ENCODE measurements at regions not wholly inside any gene's neighbourhood (a gene's known extent, or its start where the extent isn't known, plus 50 kb on each side); places are given as distances from the start of the nearest gene placed in this dataset.

DNA sequence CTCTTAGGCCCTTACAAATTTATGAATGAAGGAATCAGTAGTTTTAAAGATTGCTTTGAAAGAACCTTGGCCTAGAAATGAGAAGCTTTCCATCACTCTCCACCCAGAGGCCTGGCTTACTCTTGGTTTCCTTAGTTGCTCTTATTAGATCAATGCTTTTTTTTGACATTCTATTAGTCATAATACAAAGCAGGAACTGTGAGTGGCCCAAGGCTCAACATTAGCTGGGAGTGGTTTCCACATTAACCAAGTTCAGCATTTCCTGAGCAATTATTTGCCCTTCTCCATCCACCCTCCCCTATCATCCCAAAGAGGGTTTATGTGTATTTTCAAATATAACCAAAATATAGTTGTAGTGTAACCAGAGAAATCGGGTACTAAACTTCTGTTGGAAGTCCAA is 103.4 kb upstream of the FAM204A start:
- Histone ChIP-seq H3F3A (ENCODE audit: control insufficient read depth, insufficient read depth) (no peaks in the 10 kb centered on the region), H3K79me2 (ENCODE audit: control insufficient read depth, low read length) (no peaks in the 10 kb centered on the region), H4K20me1 (ENCODE audit: control insufficient read depth, insufficient read depth, low read depth, low read length) (no peaks in the 10 kb centered on the region), H3K4me2 (ENCODE audit: low read length) (no peak overlapping the region), H3K36me3 (ENCODE audit: control insufficient read depth, low read length) (no peaks in the 10 kb centered on the region), H3K27ac (ENCODE audit: low read depth, low read length) (no peak overlapping the region), H3K9me2 (replicated peaks; ENCODE audit: control insufficient read depth, low read length) (no peaks in the 10 kb centered on the region), H3K4me3 (ENCODE audit: low read length) (no peak overlapping the region), H3K4me1 (ENCODE audit: control insufficient read depth, low read length) (no peaks in the 10 kb centered on the region), H3K9me3 (ENCODE audit: control insufficient read depth, insufficient read depth, low read length) (no peaks in the 10 kb centered on the region), H3K27me3 (ENCODE audit: control insufficient read depth, low read length) (no peaks in the 10 kb centered on the region)
- no peak for TF ChIP-seq EZH2phosphoT487 (IDR thresholded peaks at IDR 0.05; ENCODE audit: borderline replicate concordance, low read length)
- TF ChIP-seq, protein P1, sequence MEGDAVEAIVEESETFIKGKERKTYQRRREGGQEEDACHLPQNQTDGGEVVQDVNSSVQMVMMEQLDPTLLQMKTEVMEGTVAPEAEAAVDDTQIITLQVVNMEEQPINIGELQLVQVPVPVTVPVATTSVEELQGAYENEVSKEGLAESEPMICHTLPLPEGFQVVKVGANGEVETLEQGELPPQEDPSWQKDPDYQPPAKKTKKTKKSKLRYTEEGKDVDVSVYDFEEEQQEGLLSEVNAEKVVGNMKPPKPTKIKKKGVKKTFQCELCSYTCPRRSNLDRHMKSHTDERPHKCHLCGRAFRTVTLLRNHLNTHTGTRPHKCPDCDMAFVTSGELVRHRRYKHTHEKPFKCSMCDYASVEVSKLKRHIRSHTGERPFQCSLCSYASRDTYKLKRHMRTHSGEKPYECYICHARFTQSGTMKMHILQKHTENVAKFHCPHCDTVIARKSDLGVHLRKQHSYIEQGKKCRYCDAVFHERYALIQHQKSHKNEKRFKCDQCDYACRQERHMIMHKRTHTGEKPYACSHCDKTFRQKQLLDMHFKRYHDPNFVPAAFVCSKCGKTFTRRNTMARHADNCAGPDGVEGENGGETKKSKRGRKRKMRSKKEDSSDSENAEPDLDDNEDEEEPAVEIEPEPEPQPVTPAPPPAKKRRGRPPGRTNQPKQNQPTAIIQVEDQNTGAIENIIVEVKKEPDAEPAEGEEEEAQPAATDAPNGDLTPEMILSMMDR (IDR thresholded peaks at IDR 0.05; ENCODE audit: low read depth, low read length, poor library complexity, severe bottlenecking) = no peak

DNA sequence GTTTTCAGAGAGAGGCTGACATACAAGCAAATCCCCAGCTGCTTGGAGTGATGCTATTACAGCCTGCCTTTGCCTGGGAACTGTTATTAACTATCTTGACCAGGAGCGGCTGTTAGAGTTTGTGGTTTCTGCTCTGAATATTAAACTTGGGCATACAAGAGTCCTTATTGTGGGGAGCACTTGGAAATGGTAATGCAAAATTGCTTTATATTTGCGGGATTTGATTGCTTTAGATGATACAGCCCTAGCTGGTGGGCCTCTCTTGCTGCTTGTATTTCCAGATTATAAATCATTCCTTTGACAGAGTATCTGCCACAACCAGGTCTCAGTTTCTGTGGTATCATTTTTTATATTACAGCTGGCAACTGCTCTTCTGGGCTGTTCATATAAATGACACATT is 101.9 kb upstream of the FAM204A start:
- no peaks in the 10 kb centered on the region for H3K9me3 ChIP-seq (ENCODE audit: control insufficient read depth, insufficient read depth, low read length)
- no peak overlapping the region for H3K4me2 ChIP-seq (ENCODE audit: low read length)
- no peaks in the 10 kb centered on the region for H3K4me1 ChIP-seq (ENCODE audit: control insufficient read depth, low read length)
- no peaks in the 10 kb centered on the region for H3F3A ChIP-seq (ENCODE audit: control insufficient read depth, insufficient read depth)
- H3K4me3 ChIP-seq (ENCODE audit: low read length) = no peak overlapping the region
- TF ChIP-seq EZH2phosphoT487 (IDR thresholded peaks at IDR 0.05; ENCODE audit: borderline replicate concordance, low read length) = no peak
- TF ChIP-seq, protein P1 (IDR thresholded peaks at IDR 0.05; ENCODE audit: low read depth, low read length, poor library complexity, severe bottlenecking) = no peak
- H3K27me3 ChIP-seq (ENCODE audit: control insufficient read depth, low read length) = 0 out of 2 replicates have a peak, but pooled peaks cover 3% of the 10 kb centered on the region
- H3K79me2 ChIP-seq (ENCODE audit: control insufficient read depth, low read length) = no peaks in the 10 kb centered on the region
- no peaks in the 10 kb centered on the region for H3K9me2 ChIP-seq (replicated peaks; ENCODE audit: control insufficient read depth, low read length)
- H3K27ac ChIP-seq (ENCODE audit: low read depth, low read length) = no peak overlapping the region
- no peaks in the 10 kb centered on the region for H3K36me3 ChIP-seq (ENCODE audit: control insufficient read depth, low read length)
- H4K20me1 ChIP-seq (ENCODE audit: control insufficient read depth, insufficient read depth, low read depth, low read length) = no peaks in the 10 kb centered on the region

DNA sequence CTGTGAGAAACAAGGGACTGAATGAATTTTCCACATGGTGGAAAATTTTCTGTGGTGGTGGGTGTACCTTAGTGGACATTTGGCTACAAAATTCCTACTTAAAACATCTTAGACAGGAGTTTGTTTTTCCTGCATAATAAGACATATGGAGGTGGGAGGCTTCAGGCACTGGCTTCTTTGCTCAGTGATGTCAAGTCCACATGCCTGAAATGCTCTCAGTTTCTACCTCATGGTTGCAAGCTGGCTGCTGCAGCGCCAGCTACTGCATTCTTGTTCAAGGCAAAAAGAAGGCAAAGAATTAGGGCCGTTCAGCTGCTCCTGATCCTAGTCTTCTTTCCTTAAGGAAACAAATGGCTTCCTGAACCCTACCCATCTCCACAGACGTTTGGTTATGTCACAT is 99.9 kb upstream of the FAM204A start:
- H3K27ac ChIP-seq (ENCODE audit: low read depth, low read length) = no peak overlapping the region
- H3K79me2 ChIP-seq (ENCODE audit: control insufficient read depth, low read length) = no peaks in the 10 kb centered on the region
- no peaks in the 10 kb centered on the region for H3F3A ChIP-seq (ENCODE audit: control insufficient read depth, insufficient read depth)
- no peaks in the 10 kb centered on the region for H3K4me1 ChIP-seq (ENCODE audit: control insufficient read depth, low read length)
- 0 out of 2 replicates have a peak, but pooled peaks cover 3% of the 10 kb centered on the region for H3K27me3 ChIP-seq (ENCODE audit: control insufficient read depth, low read length)
- H3K9me2 ChIP-seq (replicated peaks; ENCODE audit: control insufficient read depth, low read length) = no peaks in the 10 kb centered on the region
- H3K9me3 ChIP-seq (ENCODE audit: control insufficient read depth, insufficient read depth, low read length) = no peaks in the 10 kb centered on the region
- no peak overlapping the region for H3K4me3 ChIP-seq (ENCODE audit: low read length)
- no peak overlapping the region for H3K4me2 ChIP-seq (ENCODE audit: low read length)
- no peaks in the 10 kb centered on the region for H3K36me3 ChIP-seq (ENCODE audit: control insufficient read depth, low read length)
- no peaks in the 10 kb centered on the region for H4K20me1 ChIP-seq (ENCODE audit: control insufficient read depth, insufficient read depth, low read depth, low read length)
- TF ChIP-seq EZH2phosphoT487 (IDR thresholded peaks at IDR 0.05; ENCODE audit: borderline replicate concordance, low read length) = no peak
- TF ChIP-seq, protein P1 (IDR thresholded peaks at IDR 0.05; ENCODE audit: low read depth, low read length, poor library complexity, severe bottlenecking) = no peak
